ENCODE measurements at regions not wholly inside any gene's neighbourhood (a gene's known extent, or its start where the extent isn't known, plus 50 kb on each side); places are given as distances from the start of the nearest gene placed in this dataset.

DNA sequence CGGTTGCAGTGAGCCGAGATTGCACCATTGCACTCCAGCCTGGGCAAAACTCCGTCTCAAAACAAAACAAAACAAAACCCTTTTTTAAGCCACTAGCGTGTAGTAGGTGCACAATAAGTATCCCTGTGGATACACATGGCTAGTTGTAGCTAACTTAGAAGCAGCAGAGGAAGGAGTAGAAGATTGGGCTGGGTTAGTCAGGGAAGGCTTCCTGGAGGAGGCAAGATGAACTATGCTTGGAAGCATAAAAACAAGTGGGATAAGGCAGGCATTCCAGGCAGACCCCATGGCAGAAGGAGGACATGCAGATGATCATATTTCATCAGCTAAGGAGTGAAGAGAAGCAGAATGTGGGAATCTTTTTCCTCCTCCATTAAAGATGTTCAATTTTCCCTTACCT, 83.4 kb downstream of the IRX5 start:
- no peak overlapping the region for H3K4me3 ChIP-seq (ENCODE audit: low read depth, low read length)
- TF ChIP-seq, protein P1, sequence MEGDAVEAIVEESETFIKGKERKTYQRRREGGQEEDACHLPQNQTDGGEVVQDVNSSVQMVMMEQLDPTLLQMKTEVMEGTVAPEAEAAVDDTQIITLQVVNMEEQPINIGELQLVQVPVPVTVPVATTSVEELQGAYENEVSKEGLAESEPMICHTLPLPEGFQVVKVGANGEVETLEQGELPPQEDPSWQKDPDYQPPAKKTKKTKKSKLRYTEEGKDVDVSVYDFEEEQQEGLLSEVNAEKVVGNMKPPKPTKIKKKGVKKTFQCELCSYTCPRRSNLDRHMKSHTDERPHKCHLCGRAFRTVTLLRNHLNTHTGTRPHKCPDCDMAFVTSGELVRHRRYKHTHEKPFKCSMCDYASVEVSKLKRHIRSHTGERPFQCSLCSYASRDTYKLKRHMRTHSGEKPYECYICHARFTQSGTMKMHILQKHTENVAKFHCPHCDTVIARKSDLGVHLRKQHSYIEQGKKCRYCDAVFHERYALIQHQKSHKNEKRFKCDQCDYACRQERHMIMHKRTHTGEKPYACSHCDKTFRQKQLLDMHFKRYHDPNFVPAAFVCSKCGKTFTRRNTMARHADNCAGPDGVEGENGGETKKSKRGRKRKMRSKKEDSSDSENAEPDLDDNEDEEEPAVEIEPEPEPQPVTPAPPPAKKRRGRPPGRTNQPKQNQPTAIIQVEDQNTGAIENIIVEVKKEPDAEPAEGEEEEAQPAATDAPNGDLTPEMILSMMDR (conservative IDR thresholded peaks at IDR 0.05; ENCODE audit: low read depth, low read length), result no peak
- no peak for DNase-seq (ENCODE audit: low read depth)

DNA sequence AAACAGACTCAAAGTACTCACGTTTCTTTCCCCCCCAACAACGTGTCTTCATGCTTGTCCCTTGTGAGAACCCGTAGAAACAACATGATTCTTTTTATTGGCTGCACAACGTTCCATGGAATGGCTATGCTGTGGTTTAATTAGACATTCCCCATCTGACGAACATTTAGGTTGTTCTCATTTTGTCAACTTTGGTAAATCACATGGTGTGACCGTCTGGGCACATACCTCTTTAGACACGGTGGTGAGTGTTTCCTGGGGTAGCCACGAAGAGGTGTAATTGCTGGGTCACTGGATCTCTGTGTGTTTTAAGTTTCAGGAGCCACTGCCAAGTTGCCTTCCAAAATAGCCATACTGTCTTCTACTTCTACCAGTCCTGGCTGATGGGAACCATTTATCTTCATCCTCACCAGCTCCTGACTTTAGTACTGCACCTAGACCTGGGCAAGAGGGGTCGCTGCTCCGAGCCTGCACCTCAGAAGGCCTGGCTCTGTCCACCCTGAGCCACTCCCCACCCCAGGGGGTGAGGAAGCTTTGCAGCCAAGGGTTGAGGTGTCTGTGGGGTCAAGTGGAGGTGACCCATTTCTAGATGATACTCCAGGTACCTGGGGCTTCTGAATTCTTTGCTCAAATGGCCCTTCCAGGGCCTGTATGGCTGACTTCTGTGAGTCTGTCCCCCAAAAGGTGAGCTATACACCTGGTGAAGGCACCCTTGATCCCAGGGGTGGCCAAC, 84.7 kb downstream of the IRX5 start:
- DNase-seq (ENCODE audit: low read depth), result no peak
- H3K4me3 ChIP-seq (ENCODE audit: low read depth, low read length), result no peak overlapping the region
- TF ChIP-seq, protein P1 (conservative IDR thresholded peaks at IDR 0.05; ENCODE audit: low read depth, low read length), result no peak

DNA sequence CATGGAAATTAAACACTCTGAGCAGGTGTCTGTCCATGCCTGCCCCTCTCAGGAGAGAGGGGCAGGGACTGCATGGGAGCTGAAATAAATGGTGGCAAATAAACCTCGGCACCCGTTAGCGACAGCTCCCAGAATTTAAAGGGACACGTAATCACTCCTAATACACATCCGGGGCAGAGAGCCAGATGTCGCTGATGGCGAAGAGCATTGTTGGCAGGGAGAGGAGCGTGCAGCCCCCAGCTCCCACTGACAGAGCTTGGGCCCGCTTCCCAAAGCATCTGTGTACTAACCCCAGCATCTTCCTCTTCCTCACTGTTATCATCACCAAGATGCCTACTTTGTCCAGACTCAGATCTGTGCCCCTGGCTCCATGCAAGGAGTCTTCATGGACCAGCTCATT, 85.8 kb downstream of the IRX5 start:
- H3K4me3 ChIP-seq (ENCODE audit: low read depth, low read length), result no peak overlapping the region
- TF ChIP-seq, protein P1 (conservative IDR thresholded peaks at IDR 0.05; ENCODE audit: low read depth, low read length), result no peak

DNA sequence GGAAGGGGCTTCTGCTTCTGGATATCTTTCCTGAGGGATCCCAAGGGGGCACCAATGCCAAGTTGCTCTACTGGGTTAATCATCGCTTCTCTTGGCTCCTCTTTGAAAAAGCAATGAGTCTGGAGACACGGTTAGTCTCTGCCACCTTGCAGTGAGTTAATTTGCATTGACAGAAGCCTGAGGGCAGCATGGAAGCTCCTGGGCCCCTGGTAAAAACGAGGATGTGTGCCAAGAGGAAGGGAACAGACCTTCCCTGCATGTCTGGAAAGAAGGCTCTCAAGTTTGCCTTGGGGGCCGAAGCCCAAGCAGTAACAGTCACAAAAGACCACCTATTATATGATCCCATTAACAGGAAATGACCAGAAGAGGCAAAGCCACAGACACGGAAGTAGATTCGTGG, 86.7 kb downstream of the IRX5 start:
- DNase-seq (ENCODE audit: low read depth), result no peak
- TF ChIP-seq, protein P1 (conservative IDR thresholded peaks at IDR 0.05; ENCODE audit: low read depth, low read length), result no peak
- no peak overlapping the region for H3K4me3 ChIP-seq (ENCODE audit: low read depth, low read length)

More for the DNA sequence above, 85.8 kb downstream of the IRX5 start:
- no peak for DNase-seq (ENCODE audit: low read depth)

DNA sequence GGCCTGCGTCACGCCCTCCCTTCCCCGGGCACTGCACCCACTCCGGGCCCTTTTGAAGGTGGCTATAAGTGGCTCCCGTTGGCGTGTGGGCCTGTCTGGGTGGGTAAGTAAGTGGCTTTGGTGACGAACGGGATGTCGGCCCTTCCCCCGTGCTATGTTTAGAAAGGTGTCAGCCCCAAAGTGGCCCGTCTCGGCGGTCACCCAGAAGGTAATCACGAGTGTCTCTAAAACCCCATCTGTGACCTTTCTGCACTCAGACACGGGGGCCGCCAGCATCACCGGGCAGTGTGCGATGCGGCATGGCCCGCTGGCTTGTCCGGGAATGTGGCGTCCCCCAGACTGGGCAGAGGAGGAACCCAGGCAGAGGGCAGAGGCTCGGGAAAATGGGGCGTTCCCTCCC, 88.2 kb downstream of the IRX5 start:
- TF ChIP-seq, protein P1 (conservative IDR thresholded peaks at IDR 0.05; ENCODE audit: low read depth, low read length), result no peak
- DNase-seq (ENCODE audit: low read depth), result no peak
- H3K4me3 ChIP-seq (ENCODE audit: low read depth, low read length), result no peak overlapping the region

DNA sequence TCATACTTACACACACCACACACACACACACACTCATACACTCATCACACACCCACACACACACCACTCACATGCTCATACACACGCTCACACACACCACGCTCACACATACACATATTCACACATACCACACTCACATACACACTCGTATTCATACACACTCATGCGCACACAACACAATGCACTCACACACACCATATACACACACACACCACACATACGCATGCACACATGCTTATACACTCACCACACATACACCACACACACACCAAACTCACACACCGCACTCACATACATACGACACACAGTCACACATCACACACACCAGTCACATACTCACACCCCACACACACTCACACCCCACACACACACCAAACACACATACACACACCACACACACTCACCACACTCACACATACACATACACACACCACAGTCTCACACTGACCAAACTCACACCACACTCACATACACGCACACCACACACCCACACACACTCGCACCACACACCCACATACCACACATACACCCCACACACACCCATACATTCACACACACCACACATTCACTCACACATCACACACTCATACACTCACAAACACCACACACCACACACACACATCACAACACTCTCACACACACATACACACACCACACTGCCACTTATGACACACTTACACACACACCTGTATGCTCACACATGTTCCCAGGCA, 88.9 kb downstream of the IRX5 start:
- TF ChIP-seq, protein P1 (conservative IDR thresholded peaks at IDR 0.05; ENCODE audit: low read depth, low read length), result no peak
- no peak for DNase-seq (ENCODE audit: low read depth)
- H3K4me3 ChIP-seq (ENCODE audit: low read depth, low read length), result no peak overlapping the region

All from epithelial cell of proximal tubule (primary cell).